Mesendoderm (in vitro differentiated cells): ENCODE measurements at regions not wholly inside any gene's neighbourhood (a gene's known extent, or its start where the extent isn't known, plus 50 kb on each side); places are given as distances from the start of the nearest gene placed in this dataset.

Experiments used
- DNase-seq: peaks from one replicate; pipeline ENCODE4 v3.0.0; 2013
- H2AK5ac ChIP-seq: 2 replicates; pipeline ENCODE4 v1.6.1; 2013; ENCODE audit warnings: low read length, inconsistent platforms
- H2BK120ac ChIP-seq: 2 replicates; pipeline ENCODE4 v1.6.1; 2013; ENCODE audit warnings: low read depth, mild to moderate bottlenecking, low read length, moderate library complexity, mixed read lengths
- H2BK15ac ChIP-seq: replicated peaks from 2 replicates; pipeline ENCODE4 v1.6.1; 2013; ENCODE audit warnings: low read depth, mild to moderate bottlenecking, moderate library complexity
- H2BK5ac ChIP-seq: 2 replicates; pipeline ENCODE4 v1.6.1; 2013; ENCODE audit warnings: low read length, inconsistent platforms
- H3K18ac ChIP-seq: 2 replicates; pipeline ENCODE4 v1.6.1; 2013; ENCODE audit warnings: mild to moderate bottlenecking, low read length, mixed read lengths
- H3K23ac ChIP-seq: one replicate; pipeline ENCODE4 v1.6.1; 2013; ENCODE audit warnings: low read length
- H3K27ac ChIP-seq: 2 replicates; pipeline ENCODE4 v1.5.1; 2013; ENCODE audit warnings: low read depth, mild to moderate bottlenecking, inconsistent platforms, low read length, moderate library complexity
- H3K27me3 ChIP-seq: 2 replicates; pipeline ENCODE4 v1.6.1; 2013; ENCODE audit warnings: low read length, control low read depth, mild to moderate bottlenecking, inconsistent platforms; ENCODE audit not compliant: insufficient read depth, poor library complexity
- H3K36me3 ChIP-seq: 2 replicates; pipeline ENCODE4 v1.6.1; 2013; ENCODE audit warnings: low read length, inconsistent platforms; ENCODE audit not compliant: control insufficient read depth, insufficient read depth
- H3K4ac ChIP-seq: one replicate; pipeline ENCODE4 v1.6.1; 2013; ENCODE audit warnings: low read depth, mild to moderate bottlenecking, low read length, moderate library complexity
- H3K4me1 ChIP-seq: 2 replicates; pipeline ENCODE4 v1.6.1; 2013; ENCODE audit warnings: low read depth, low read length, inconsistent platforms; ENCODE audit not compliant: control insufficient read depth
- H3K4me2 ChIP-seq: 2 replicates; pipeline ENCODE4 v1.6.1; 2013; ENCODE audit warnings: low read length
- H3K4me3 ChIP-seq: 2 replicates; pipeline ENCODE4 v1.5.1; 2013; ENCODE audit warnings: mild to moderate bottlenecking, low read length
- H3K56ac ChIP-seq: one replicate; pipeline ENCODE4 v1.6.1; 2013; ENCODE audit warnings: low read length
- H3K79me1 ChIP-seq: 2 replicates; pipeline ENCODE4 v1.6.1; 2013; ENCODE audit warnings: low read length, inconsistent platforms
- H3K79me2 ChIP-seq: 2 replicates; pipeline ENCODE4 v1.6.1; 2013; ENCODE audit warnings: mild to moderate bottlenecking, low read length; ENCODE audit not compliant: control insufficient read depth, insufficient read depth
- H3K9ac ChIP-seq: 2 replicates; pipeline ENCODE4 v1.6.1; 2013; ENCODE audit warnings: low read length, inconsistent platforms
- H4K5ac ChIP-seq: one replicate; pipeline ENCODE4 v1.6.1; 2013; ENCODE audit warnings: low read length
- H4K8ac ChIP-seq: one replicate; pipeline ENCODE4 v1.6.1; 2013; ENCODE audit warnings: low read depth, mild to moderate bottlenecking, control low read depth, low read length, moderate library complexity
- WGBS: extraction: QIAGEN DNeasy Blood & Tissue Kit; methylation state at CpG from one replicate; pipeline ENCODE4 v1.1.7; 2013; ENCODE audit warnings: low lambda C conversion rate, missing lambda C conversion rate; ENCODE audit not compliant: insufficient coverage; ENCODE audit errors: extremely low coverage; 5-methylcytosine and 5-hydroxymethylcytosine counted together

DNA sequence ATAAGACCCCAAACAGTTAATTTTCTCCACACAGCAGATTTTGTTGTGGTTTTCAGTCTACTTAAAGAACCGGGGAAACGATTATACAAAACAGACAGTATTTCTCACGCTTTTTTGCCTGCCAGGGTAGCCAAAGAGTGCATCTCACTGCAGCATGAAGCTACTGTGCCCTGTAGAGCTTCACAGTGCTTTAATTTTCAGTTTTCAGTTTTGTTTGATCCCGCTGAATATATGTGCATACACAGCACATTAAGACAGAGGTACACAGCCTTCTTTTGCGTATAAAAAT lies 215.0 kb downstream of the TEX29 start:
- Histone ChIP-seq H4K8ac (no peak overlapping the region), H2AK5ac (no peak overlapping the region), H3K4me3 (no peak overlapping the region), H3K27ac (no peak overlapping the region), H3K27me3 (peaks cover 33% of the 10 kb centered on the region), H2BK15ac (no peak overlapping the region), H2BK120ac (no peak overlapping the region), H3K23ac (no peak overlapping the region), H4K5ac (no peak overlapping the region), H3K56ac (no peak overlapping the region), H3K36me3 (no peaks in the 10 kb centered on the region), H2BK5ac (no peak overlapping the region), H3K4me1 (no peaks in the 10 kb centered on the region), H3K4ac (no peak overlapping the region), H3K9ac (no peak overlapping the region), H3K79me1 (no peaks in the 10 kb centered on the region), H3K18ac (no peak overlapping the region), H3K79me2 (no peaks in the 10 kb centered on the region), H3K4me2 (no peak overlapping the region)
- DNase-seq, result no peak
- WGBS, result no CpG with 5 or more reads among the region's 5 CpGs

DNA sequence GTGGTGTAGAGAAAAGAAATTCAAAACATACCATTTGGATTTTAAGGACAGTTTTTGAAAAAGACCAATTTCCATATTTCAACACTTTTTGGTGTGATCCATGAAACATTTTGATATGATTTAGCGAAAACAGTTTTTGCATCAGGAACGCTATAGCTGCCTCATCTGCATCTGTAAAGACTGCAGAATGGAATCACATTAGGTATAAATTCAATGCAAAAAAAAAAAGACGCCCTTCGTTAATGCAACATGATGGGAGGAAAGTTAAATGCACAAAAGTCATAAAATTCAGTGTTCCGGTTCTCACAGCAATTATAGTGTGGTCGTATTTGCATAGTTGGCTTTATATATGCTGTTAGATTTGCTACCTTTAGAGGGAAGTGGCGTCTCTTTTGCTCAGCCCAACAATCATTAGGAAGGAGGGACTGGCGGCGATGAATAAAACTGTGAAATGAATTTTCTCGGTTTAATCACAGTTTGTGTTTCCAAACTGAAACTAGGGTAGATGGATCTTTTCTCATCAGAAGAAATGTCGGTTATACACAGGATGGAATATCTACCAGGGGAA lies 215.7 kb downstream of the TEX29 start:
- no peak overlapping the region for H2BK15ac ChIP-seq
- no peak overlapping the region for H4K8ac ChIP-seq
- H3K79me2 ChIP-seq, result no peaks in the 10 kb centered on the region
- H3K56ac ChIP-seq, result no peak overlapping the region
- no peaks in the 10 kb centered on the region for H3K79me1 ChIP-seq
- no peak overlapping the region for H3K4me2 ChIP-seq
- no peak overlapping the region for H3K4me3 ChIP-seq
- H3K18ac ChIP-seq, result no peak overlapping the region
- no peak overlapping the region for H4K5ac ChIP-seq
- H2BK5ac ChIP-seq, result no peak overlapping the region
- H2BK120ac ChIP-seq, result no peak overlapping the region
- no peak overlapping the region for H2AK5ac ChIP-seq
- H3K4me1 ChIP-seq, result no peaks in the 10 kb centered on the region
- DNase-seq, result no peak
- no peaks in the 10 kb centered on the region for H3K36me3 ChIP-seq
- no peak overlapping the region for H3K4ac ChIP-seq
- peaks cover 33% of the 10 kb centered on the region for H3K27me3 ChIP-seq
- H3K9ac ChIP-seq, result no peak overlapping the region
- no CpG with 5 or more reads among the region's 11 CpGs for WGBS
- no peak overlapping the region for H3K27ac ChIP-seq
- no peak overlapping the region for H3K23ac ChIP-seq

DNA sequence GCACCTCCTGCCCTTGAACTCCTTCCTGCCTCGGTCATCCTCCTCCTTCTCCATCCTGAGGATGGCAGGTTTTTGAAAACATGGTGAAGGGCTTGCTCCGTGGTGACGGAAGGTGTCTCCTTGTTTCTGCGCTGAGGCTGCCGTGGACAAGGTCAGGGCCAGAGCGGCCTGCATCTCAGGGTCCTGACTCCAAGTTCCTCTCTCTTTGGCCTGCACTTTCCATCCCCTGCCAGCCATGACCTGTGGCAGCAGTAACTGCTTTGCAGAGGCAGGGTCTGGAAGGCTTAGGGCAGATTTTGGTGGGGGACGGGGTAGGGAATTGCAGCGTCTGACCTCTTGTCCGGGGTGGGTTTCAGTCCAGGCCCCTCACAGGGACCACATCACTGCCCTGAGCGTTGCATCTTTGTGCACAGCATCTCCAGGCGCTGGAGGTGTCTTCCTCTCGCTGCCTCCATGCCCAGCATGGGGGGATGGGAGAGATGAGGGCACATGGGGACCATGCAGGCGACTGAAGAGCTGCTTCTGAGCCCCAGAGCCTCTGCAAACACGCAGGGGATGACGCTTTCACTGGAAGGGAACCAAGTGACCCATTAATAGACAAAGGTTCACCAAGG lies 216.8 kb downstream of the TEX29 start:
- Histone ChIP-seq H3K4me2 (no peak overlapping the region), H3K79me1 (no peaks in the 10 kb centered on the region), H2BK5ac (no peak overlapping the region), H2AK5ac (no peak overlapping the region), H3K79me2 (no peaks in the 10 kb centered on the region), H2BK15ac (no peak overlapping the region), H3K56ac (no peak overlapping the region), H3K27ac (no peak overlapping the region), H3K9ac (no peak overlapping the region), H3K18ac (no peak overlapping the region), H3K36me3 (no peaks in the 10 kb centered on the region), H4K8ac (no peak overlapping the region), H2BK120ac (no peak overlapping the region), H3K23ac (no peak overlapping the region), H3K4me3 (no peak overlapping the region), H3K27me3 (peaks cover 29% of the 10 kb centered on the region), H4K5ac (no peak overlapping the region), H3K4ac (no peak overlapping the region), H3K4me1 (no peaks in the 10 kb centered on the region)
- DNase-seq, result no peak
- no CpG with 5 or more reads among the region's 15 CpGs for WGBS

DNA sequence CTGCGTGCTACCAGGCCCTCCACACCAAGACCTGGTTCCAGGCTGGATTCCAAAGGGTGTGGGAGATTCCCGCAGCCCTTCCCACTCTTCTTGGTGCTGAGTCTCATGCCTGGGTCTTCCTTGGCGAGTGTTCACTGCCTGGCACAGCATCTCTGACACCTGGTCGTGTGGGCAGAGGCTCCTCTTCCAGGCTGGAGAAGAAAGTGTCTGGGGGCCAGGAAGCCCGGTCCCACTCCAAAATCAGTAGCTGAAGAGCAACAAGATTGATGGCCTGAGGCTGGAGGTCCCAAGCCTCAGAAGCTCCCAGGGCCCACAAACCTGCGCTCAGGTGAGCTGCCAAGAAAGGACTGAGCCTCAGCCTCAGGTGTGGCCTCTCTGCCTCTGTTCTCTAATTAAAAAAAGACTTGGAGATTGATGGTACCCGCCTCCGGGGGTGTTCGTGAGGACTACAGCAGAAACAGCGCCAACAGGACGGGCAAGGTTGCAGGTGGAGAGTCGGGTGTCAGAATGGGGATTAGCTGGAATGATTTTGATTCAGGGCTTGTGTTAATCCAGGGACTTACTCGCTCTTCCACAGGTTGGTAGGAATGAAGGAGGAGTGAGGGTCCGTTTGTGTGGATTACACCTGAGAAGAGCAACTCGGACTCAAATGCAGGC lies 217.5 kb downstream of the TEX29 start:
- no peak overlapping the region for H3K4ac ChIP-seq
- H3K56ac ChIP-seq, result no peak overlapping the region
- H3K36me3 ChIP-seq, result no peaks in the 10 kb centered on the region
- no CpG with 5 or more reads among the region's 15 CpGs for WGBS
- H3K79me1 ChIP-seq, result no peaks in the 10 kb centered on the region
- no peak for DNase-seq
- H3K9ac ChIP-seq, result no peak overlapping the region
- no peak overlapping the region for H2BK120ac ChIP-seq
- no peak overlapping the region for H3K4me2 ChIP-seq
- H4K8ac ChIP-seq, result no peak overlapping the region
- no peak overlapping the region for H4K5ac ChIP-seq
- no peak overlapping the region for H2BK15ac ChIP-seq
- no peak overlapping the region for H3K4me3 ChIP-seq
- no peak overlapping the region for H2AK5ac ChIP-seq
- no peaks in the 10 kb centered on the region for H3K4me1 ChIP-seq
- H3K27ac ChIP-seq, result no peak overlapping the region
- H2BK5ac ChIP-seq, result no peak overlapping the region
- H3K27me3 ChIP-seq, result peaks cover 27% of the 10 kb centered on the region
- no peaks in the 10 kb centered on the region for H3K79me2 ChIP-seq
- no peak overlapping the region for H3K18ac ChIP-seq
- H3K23ac ChIP-seq, result no peak overlapping the region

DNA sequence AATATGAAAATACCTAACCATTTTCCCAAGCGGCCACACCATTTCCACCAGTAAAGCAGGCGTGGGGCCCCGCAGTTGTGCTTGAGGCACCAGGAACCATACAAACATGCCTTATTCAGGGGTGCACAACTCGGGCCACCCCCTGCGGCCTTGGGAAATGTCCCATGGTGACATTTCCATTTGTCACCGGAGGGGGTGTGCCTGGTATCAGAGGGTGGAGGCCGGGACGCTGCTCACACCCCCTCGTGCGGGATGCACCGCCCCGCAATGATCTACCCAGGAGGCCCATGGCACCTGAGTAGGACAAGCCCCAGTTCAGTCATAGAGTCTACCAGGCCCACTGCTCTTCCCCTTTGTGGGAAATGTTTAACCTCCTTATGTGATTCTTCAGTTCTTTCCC lies 218.8 kb downstream of the TEX29 start:
- no peak overlapping the region for H4K5ac ChIP-seq
- no peak overlapping the region for H3K4ac ChIP-seq
- H2BK120ac ChIP-seq, result no peak overlapping the region
- H2AK5ac ChIP-seq, result no peak overlapping the region
- no peaks in the 10 kb centered on the region for H3K4me1 ChIP-seq
- H3K79me1 ChIP-seq, result no peaks in the 10 kb centered on the region
- DNase-seq, result no peak
- H2BK5ac ChIP-seq, result no peak overlapping the region
- no peak overlapping the region for H3K56ac ChIP-seq
- no peak overlapping the region for H3K4me2 ChIP-seq
- H3K23ac ChIP-seq, result no peak overlapping the region
- no peak overlapping the region for H4K8ac ChIP-seq
- no peak overlapping the region for H3K18ac ChIP-seq
- no peak overlapping the region for H3K9ac ChIP-seq
- peaks cover 15% of the 10 kb centered on the region for H3K27me3 ChIP-seq
- H3K27ac ChIP-seq, result no peak overlapping the region
- no CpG with 5 or more reads among the region's 12 CpGs for whole genome bisulfite sequencing
- H3K36me3 ChIP-seq, result no peaks in the 10 kb centered on the region
- no peak overlapping the region for H3K4me3 ChIP-seq
- H2BK15ac ChIP-seq, result no peak overlapping the region
- H3K79me2 ChIP-seq, result no peaks in the 10 kb centered on the region
